Stimulated activated CD4-positive, alpha-beta T cell treated with anti-CD3 and anti-CD28 coated beads, Interleukin-15, amount 100 ng/mL, for 24 hours (primary cell): ENCODE measurements at regions not wholly inside any gene's neighbourhood (a gene's known extent, or its start where the extent isn't known, plus 50 kb on each side); places are given as distances from the start of the nearest gene placed in this dataset.
"Not testable (repeated sequence)": the region's sequence is repeated elsewhere in the genome, so short reads cannot be mapped to it uniquely, and the experiment has no call there.

Experiments used
- DNase-seq: peaks from one replicate; pipeline ENCODE4 v3.0.0-alpha.2; 2020

GRCh38 chr7:91719008-91719407 is 161.5 kb downstream of the MTERF1 start:
- no peak for DNase-seq

GRCh38 chr7:91720260-91720937 is 160.1 kb downstream of the MTERF1 start:
- DNase-seq: no peak

GRCh38 chr7:91722831-91723230 is 157.7 kb downstream of the MTERF1 start:
- DNase-seq: no peak

GRCh38 chr7:91729046-91729445 is 151.5 kb downstream of the MTERF1 start:
- DNase-seq: not testable (repeated sequence)

GRCh38 chr7:91731976-91732375 is 148.5 kb downstream of the MTERF1 start:
- no peak for DNase-seq

GRCh38 chr7:91749418-91749817 is 131.1 kb downstream of the MTERF1 start:
- no peak for DNase-seq

- DNase-seq: no peak
These were observed 130.4 kb downstream of the MTERF1 start for GRCh38 chr7:91750091-91750490.

GRCh38 chr7:91752102-91752501 is 128.4 kb downstream of the MTERF1 start:
- DNase-seq: no peak

GRCh38 chr7:91754280-91754679 is 126.2 kb downstream of the MTERF1 start:
- DNase-seq: not testable (repeated sequence)

GRCh38 chr7:91755121-91755520 is 125.4 kb downstream of the MTERF1 start:
- not testable (repeated sequence) for DNase-seq

- DNase-seq: no peak
These were observed 121.2 kb downstream of the MTERF1 start for GRCh38 chr7:91759205-91759863.

GRCh38 chr7:91767820-91768219 is 112.7 kb downstream of the MTERF1 start:
- no peak for DNase-seq

- no peak for DNase-seq
These were observed 109.1 kb downstream of the MTERF1 start for GRCh38 chr7:91771394-91771793.

GRCh38 chr7:91771921-91772815 is 108.3 kb downstream of the MTERF1 start:
- no peak for DNase-seq

- DNase-seq: no peak
These were observed 104.3 kb downstream of the MTERF1 start for GRCh38 chr7:91776171-91776570.

- no peak for DNase-seq
These were observed 103.0 kb downstream of the MTERF1 start for GRCh38 chr7:91777522-91777921.

GRCh38 chr7:91778416-91778815 is 102.1 kb downstream of the MTERF1 start:
- no peak for DNase-seq

- DNase-seq: no peak
These were observed 100.0 kb downstream of the MTERF1 start for GRCh38 chr7:91780521-91780920.

GRCh38 chr7:91784469-91784868 is 96.0 kb downstream of the MTERF1 start:
- DNase-seq: no peak

GRCh38 chr7:91787931-91788330 is 92.6 kb downstream of the MTERF1 start:
- DNase-seq: no peak

- no peak for DNase-seq
These were observed 91.4 kb downstream of the MTERF1 start for GRCh38 chr7:91789086-91789485.

GRCh38 chr7:91789558-91789957 is 90.9 kb downstream of the MTERF1 start:
- DNase-seq: no peak

GRCh38 chr7:91790646-91791045 is 89.9 kb downstream of the MTERF1 start:
- DNase-seq: not testable (repeated sequence)

- DNase-seq: no peak
These were observed 84.4 kb downstream of the MTERF1 start for GRCh38 chr7:91796122-91796521.
